OCI-LY1 (cell line): ENCODE measurements at regions not wholly inside any gene's neighbourhood (a gene's known extent, or its start where the extent isn't known, plus 50 kb on each side); places are given as distances from the start of the nearest gene placed in this dataset.

Experiments
- H2AFZ ChIP-seq: fragments of 200-600 bp; sonication (generic), shearing (Covaris generic); 2 replicates; pipeline ENCODE4 v1.6.0; 2014; ENCODE audit warnings: antibody characterized with exemption, mild to moderate bottlenecking, low read length
- H3F3A ChIP-seq: fragments of 200-600 bp; sonication (generic), shearing (Covaris generic); 2 replicates; pipeline ENCODE4 v1.6.0; 2014; ENCODE audit warnings: mild to moderate bottlenecking, antibody characterized with exemption, low read length, moderate library complexity; ENCODE audit not compliant: insufficient read depth
- H3K27ac ChIP-seq: fragments of 200-600 bp; sonication (generic); 2 replicates; pipeline ENCODE4 v1.5.1; 2014; ENCODE audit warnings: low read length, mixed run types, mild to moderate bottlenecking, low read depth; ENCODE audit not compliant: poor library complexity, severe bottlenecking
- H3K27me3 ChIP-seq: fragments of 200-600 bp; sonication (generic); 2 replicates; pipeline ENCODE4 v1.6.0; 2014; ENCODE audit warnings: antibody characterized with exemption, mild to moderate bottlenecking, low read length, moderate library complexity; ENCODE audit not compliant: insufficient read depth
- H3K36me3 ChIP-seq: fragments of 200-600 bp; sonication (generic); 2 replicates; pipeline ENCODE4 v1.6.1; 2014; ENCODE audit warnings: mild to moderate bottlenecking, antibody characterized with exemption, low read length, moderate library complexity, mixed read lengths; ENCODE audit not compliant: insufficient read depth
- H3K4me1 ChIP-seq: fragments of 200-600 bp; sonication (generic); 2 replicates; pipeline ENCODE4 v1.5.1; 2014; ENCODE audit warnings: mild to moderate bottlenecking, low read length, moderate library complexity; ENCODE audit not compliant: insufficient read depth, severe bottlenecking
- H3K4me2 ChIP-seq: fragments of 200-600 bp; sonication (generic), shearing (Covaris generic); 2 replicates; pipeline ENCODE4 v1.6.1; 2014; ENCODE audit warnings: low read length
- H3K4me3 ChIP-seq: fragments of 200-600 bp; sonication (generic); 2 replicates; pipeline ENCODE4 v1.5.1; 2014; ENCODE audit warnings: low read length, low read depth, mild to moderate bottlenecking, mixed read lengths; ENCODE audit not compliant: poor library complexity, severe bottlenecking
- H3K79me2 ChIP-seq: fragments of 200-600 bp; shearing (Covaris generic); 2 replicates; pipeline ENCODE4 v1.6.1; 2016; ENCODE audit warnings: mixed run types, low read length, mixed read lengths; ENCODE audit not compliant: insufficient read depth
- H3K9ac ChIP-seq: fragments of 200-600 bp; sonication (generic), shearing (Covaris generic); 2 replicates; pipeline ENCODE4 v1.6.1; 2014; ENCODE audit warnings: mild to moderate bottlenecking, low read length, mixed read lengths
- H3K9me2 ChIP-seq: fragments of 200-600 bp; sonication (generic), shearing (Covaris generic); 2 replicates; pipeline ENCODE4 v1.6.1; 2014; ENCODE audit warnings: low read depth, mild to moderate bottlenecking, low read length, mixed read lengths
- H3K9me3 ChIP-seq: fragments of 200-600 bp; shearing (Covaris generic); 2 replicates; pipeline ENCODE4 v1.6.1; 2014; ENCODE audit warnings: low read length, mixed read lengths
- H4K20me1 ChIP-seq: fragments of 200-600 bp; sonication (generic), shearing (Covaris generic); 2 replicates; pipeline ENCODE4 v1.6.0; 2016; ENCODE audit warnings: mild to moderate bottlenecking, low read length; ENCODE audit not compliant: insufficient read depth
- CTCF ChIP-seq: fragments of 200-600 bp; sonication (generic), shearing (Covaris generic); IDR thresholded peaks from 2 replicates; pipeline ENCODE4 v1.5.1; 2017; ENCODE audit warnings: mild to moderate bottlenecking, antibody characterized with exemption, low read length, moderate library complexity, mixed read lengths
- EZH2 ChIP-seq: fragments of 200-600 bp; sonication (generic), shearing (Covaris generic); IDR thresholded peaks from 2 replicates; pipeline ENCODE4 v1.8.0; 2017; ENCODE audit warnings: borderline replicate concordance, mixed run types, mild to moderate bottlenecking, antibody characterized with exemption, low read length, moderate library complexity, mixed read lengths

DNA sequence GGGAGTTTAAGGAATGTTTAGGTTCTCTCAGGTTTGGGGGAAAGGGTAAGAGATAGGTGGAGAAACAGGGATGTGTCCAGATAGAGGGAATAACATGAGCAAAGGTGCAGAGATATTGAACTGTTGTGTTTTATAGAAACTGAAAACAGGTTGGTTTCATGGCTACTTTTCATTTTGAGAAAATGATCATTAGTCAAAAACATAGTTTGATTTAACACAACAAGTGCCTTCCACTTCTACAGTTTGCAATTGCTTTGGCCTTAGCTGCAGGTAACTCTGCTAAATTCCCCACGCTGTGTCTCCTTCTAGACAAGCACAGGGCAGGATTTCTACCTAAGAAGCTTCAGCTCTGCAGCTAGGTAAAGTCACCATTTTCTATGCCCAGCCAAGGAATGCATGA, 124.9 kb downstream of the RGS2 start:
- no peaks in the 10 kb centered on the region for H3K27me3 ChIP-seq
- no peak overlapping the region for H3K4me2 ChIP-seq
- no peak overlapping the region for H3K27ac ChIP-seq
- H2AFZ ChIP-seq, result no peak overlapping the region
- no peak overlapping the region for H3K4me3 ChIP-seq
- H3K9me2 ChIP-seq, result no peaks in the 10 kb centered on the region
- H3K9me3 ChIP-seq, result no peaks in the 10 kb centered on the region
- TF ChIP-seq EZH2 (no peak), CTCF (no peak)
- H3F3A ChIP-seq, result no peaks in the 10 kb centered on the region
- H4K20me1 ChIP-seq, result no peaks in the 10 kb centered on the region
- no peaks in the 10 kb centered on the region for H3K36me3 ChIP-seq
- H3K79me2 ChIP-seq, result no peaks in the 10 kb centered on the region
- no peak overlapping the region for H3K9ac ChIP-seq
- H3K4me1 ChIP-seq, result no peaks in the 10 kb centered on the region

DNA sequence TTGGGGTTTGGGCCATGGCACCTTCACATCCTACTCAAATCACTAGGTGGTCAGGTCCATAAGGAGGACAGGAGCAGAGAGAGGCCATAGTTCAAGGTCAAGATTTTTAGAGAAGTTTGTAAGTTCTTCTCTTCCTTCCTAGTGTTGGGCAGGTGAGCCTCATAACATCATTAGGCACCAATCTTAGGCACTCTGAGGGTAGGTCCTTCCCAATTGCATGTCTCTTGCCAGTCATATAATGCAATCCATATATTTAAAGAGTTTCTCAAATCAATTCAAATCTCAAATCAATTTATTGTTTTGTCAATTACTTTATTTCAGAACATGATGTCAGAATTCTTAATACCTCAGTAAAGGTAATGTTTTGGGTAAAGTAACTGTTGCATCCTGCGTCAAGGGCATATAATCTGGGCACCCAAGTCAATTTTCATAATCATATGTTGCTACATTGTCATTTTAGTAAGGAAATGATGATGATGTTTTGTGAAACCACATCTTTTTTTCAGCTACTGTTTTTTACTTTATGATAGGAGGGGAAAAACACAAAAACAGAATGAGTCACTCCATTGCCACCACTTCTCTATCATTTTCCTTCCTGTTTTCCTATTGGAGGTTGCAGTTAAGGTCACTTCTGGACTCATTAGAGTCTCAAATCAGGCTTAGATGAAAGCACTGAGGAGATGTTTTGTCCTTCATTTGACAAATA, 122.7 kb downstream of the UCHL5 start:
- H3K4me2 ChIP-seq, result no peak overlapping the region
- no peaks in the 10 kb centered on the region for H3K9me2 ChIP-seq
- H3K36me3 ChIP-seq, result no peaks in the 10 kb centered on the region
- TF ChIP-seq CTCF, result no peak
- no peak for TF ChIP-seq EZH2
- H3K9me3 ChIP-seq, result no peaks in the 10 kb centered on the region
- no peaks in the 10 kb centered on the region for H4K20me1 ChIP-seq
- H3K27ac ChIP-seq, result no peak overlapping the region
- H3K4me1 ChIP-seq, result no peaks in the 10 kb centered on the region
- H2AFZ ChIP-seq, result no peak overlapping the region
- H3K79me2 ChIP-seq, result no peaks in the 10 kb centered on the region
- H3F3A ChIP-seq, result no peaks in the 10 kb centered on the region
- H3K4me3 ChIP-seq, result no peak overlapping the region
- H3K27me3 ChIP-seq, result no peaks in the 10 kb centered on the region
- H3K9ac ChIP-seq, result no peak overlapping the region

DNA sequence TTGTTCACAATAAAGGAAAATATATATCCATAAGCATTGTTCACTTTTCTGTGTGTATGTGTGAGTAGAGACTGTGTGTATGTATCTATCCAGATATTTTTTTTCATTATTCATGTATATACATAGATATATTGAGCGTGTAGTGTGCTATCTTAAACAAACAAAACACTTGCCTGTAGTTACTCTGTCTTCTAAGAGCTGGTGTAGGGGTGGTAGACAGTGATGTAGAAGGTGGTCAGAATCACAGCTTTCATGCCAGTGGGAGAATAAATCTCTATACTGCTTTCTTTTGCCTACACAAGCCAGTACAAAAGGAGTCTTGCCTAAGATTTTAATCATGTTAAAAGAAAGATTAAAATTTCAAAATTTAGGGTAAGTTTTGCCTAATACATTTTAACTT, 122.0 kb downstream of the UCHL5 start:
- no peaks in the 10 kb centered on the region for H3K36me3 ChIP-seq
- H2AFZ ChIP-seq, result no peak overlapping the region
- H3K79me2 ChIP-seq, result no peaks in the 10 kb centered on the region
- no peaks in the 10 kb centered on the region for H3K9me2 ChIP-seq
- TF ChIP-seq EZH2 (no peak), CTCF (no peak)
- H3F3A ChIP-seq, result no peaks in the 10 kb centered on the region
- H3K4me1 ChIP-seq, result no peaks in the 10 kb centered on the region
- H3K9me3 ChIP-seq, result no peaks in the 10 kb centered on the region
- H3K4me2 ChIP-seq, result no peak overlapping the region
- no peaks in the 10 kb centered on the region for H3K27me3 ChIP-seq
- no peak overlapping the region for H3K4me3 ChIP-seq
- no peaks in the 10 kb centered on the region for H4K20me1 ChIP-seq
- H3K9ac ChIP-seq, result no peak overlapping the region
- no peak overlapping the region for H3K27ac ChIP-seq
